ENCODE measurements at regions not wholly inside any gene's neighbourhood (a gene's known extent, or its start where the extent isn't known, plus 50 kb on each side); places are given as distances from the start of the nearest gene placed in this dataset.
"Not testable (repeated sequence)": the region's sequence is repeated elsewhere in the genome, so short reads cannot be mapped to it uniquely, and the experiment has no call there.

DNA sequence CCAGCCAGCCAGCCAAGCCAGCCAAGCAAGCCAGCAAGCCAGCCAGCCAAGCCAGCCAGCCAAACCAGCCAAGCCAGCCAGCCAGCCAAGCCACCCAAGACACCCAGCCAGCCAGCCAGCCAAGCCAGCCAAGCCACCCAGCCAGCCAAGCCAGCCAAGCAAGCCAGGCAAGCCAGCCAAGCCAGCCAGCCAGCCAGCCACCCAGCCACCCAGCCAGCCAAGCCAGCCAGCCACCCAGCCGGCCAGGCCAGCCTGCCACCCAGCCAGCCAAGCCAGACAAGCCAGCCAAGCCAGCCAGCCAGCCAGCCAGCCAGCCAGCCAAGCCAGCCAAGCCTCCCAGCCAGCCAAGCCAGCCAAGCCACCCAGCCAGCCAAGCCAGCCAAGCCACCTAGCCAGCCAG, 333.6 kb upstream of the PLGLB2 start:
- H3K36me3 ChIP-seq (ENCODE audit: control insufficient read depth, insufficient read depth, low read length); H3K27ac ChIP-seq (ENCODE audit: low read length); H3K27me3 ChIP-seq (ENCODE audit: control insufficient read depth, insufficient read depth, low read length); H3K9me3 ChIP-seq (ENCODE audit: control insufficient read depth, insufficient read depth, low read length); H3K4me1 ChIP-seq (ENCODE audit: control insufficient read depth, insufficient read depth, low read length); DNase-seq (ENCODE audit: low read depth, low spot score); H3K4me3 ChIP-seq (ENCODE audit: low read length): not testable (repeated sequence)
- no CpG with 5 or more reads among the region's 1 CpG for WGBS (ENCODE audit: insufficient coverage, insufficient read length)

DNA sequence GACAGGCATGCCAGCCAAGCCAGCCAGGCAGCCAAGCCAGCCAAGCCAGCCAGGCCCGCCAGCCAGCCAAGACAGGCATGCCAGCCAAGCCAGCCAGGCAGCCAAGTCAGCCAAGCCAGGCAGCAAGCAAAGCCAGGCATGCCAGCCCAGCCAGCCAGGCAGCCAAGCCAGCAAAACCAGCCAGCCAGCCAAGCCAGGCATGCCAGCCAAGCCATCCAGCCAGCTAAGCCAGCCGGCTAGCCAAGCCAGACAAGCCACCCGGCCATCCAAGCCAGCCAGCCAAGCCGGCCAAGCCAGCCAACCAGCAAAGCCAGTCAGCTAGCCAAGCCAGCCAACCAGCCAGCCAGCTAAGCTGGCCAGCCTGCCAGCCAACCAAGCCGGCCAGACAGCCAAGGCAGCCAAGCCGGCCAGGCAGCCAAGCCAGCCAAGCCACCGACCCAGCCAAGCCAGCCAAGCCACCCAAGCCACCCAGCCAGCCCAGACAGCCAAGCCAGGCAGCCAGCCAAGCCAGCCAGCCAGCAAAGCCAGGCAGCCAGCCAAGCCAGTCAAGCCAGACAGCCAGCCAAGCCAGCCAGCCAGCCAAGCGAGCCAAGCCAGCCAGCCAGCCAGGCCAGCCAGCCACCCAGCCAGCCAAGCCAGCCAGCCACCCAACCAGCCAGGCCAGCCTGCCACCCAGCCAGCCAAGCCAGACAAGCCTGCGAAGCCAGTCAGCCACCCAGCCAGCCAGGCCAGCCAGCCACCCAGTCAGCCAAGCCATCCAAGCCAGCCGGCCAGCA, 332.9 kb upstream of the PLGLB2 start:
- H3K4me1 ChIP-seq (ENCODE audit: control insufficient read depth, insufficient read depth, low read length); DNase-seq (ENCODE audit: low read depth, low spot score); H3K9me3 ChIP-seq (ENCODE audit: control insufficient read depth, insufficient read depth, low read length); H3K36me3 ChIP-seq (ENCODE audit: control insufficient read depth, insufficient read depth, low read length); H3K27me3 ChIP-seq (ENCODE audit: control insufficient read depth, insufficient read depth, low read length); H3K4me3 ChIP-seq (ENCODE audit: low read length); H3K27ac ChIP-seq (ENCODE audit: low read length): not testable (repeated sequence)
- no CpG with 5 or more reads among the region's 10 CpGs for WGBS (ENCODE audit: insufficient coverage, insufficient read length)

- not testable (repeated sequence) for H3K4me1 ChIP-seq (ENCODE audit: control insufficient read depth, insufficient read depth, low read length); DNase-seq (ENCODE audit: low read depth, low spot score); H3K9me3 ChIP-seq (ENCODE audit: control insufficient read depth, insufficient read depth, low read length); H3K27me3 ChIP-seq (ENCODE audit: control insufficient read depth, insufficient read depth, low read length); H3K36me3 ChIP-seq (ENCODE audit: control insufficient read depth, insufficient read depth, low read length); H3K4me3 ChIP-seq (ENCODE audit: low read length); H3K27ac ChIP-seq (ENCODE audit: low read length)
- WGBS (ENCODE audit: insufficient coverage, insufficient read length), result no CpG with 5 or more reads among the region's 1 CpG
Measured at GRCh38 chr2:87415586-87416265, 332.2 kb upstream of the PLGLB2 start.

DNA sequence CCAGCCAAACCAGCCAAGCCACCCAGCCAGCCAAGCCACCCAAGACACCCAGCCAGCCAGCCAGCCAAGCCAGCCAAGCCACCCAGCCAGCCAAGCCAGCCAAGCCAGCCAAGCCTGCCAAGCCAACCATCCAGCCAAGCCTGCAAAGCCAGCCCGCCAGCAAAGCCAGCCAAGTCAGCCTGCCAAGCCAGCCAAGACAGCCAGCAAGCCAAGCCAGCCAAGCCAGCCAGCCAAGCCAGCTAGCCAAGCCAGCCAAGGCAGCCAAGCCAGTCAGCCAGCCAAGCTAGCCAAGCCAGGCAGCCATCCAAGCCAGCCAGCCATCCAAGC, 331.7 kb upstream of the PLGLB2 start:
- DNase-seq (ENCODE audit: low read depth, low spot score); H3K27ac ChIP-seq (ENCODE audit: low read length); H3K4me3 ChIP-seq (ENCODE audit: low read length); H3K9me3 ChIP-seq (ENCODE audit: control insufficient read depth, insufficient read depth, low read length); H3K36me3 ChIP-seq (ENCODE audit: control insufficient read depth, insufficient read depth, low read length); H3K27me3 ChIP-seq (ENCODE audit: control insufficient read depth, insufficient read depth, low read length); H3K4me1 ChIP-seq (ENCODE audit: control insufficient read depth, insufficient read depth, low read length): not testable (repeated sequence)
- WGBS (ENCODE audit: insufficient coverage, insufficient read length), result no CpG with 5 or more reads among the region's 1 CpG

DNA sequence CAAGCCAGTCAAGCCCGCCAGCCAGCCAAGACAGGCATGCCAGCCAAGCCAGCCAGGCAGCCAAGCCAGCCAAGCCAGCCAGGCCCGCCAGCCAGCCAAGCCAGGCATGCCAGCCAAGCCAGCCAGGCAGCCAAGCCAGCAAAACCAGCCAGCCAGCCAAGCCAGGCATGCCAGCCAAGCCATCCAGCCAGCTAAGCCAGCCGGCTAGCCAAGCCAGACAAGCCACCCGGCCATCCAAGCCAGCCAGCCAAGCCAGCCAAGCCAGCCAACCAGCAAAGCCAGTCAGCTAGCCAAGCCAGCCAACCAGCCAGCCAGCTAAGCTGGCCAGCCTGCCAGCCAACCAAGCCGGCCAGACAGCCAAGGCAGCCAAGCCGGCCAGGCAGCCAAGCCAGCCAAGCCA, 330.7 kb upstream of the PLGLB2 start:
- not testable (repeated sequence) for DNase-seq (ENCODE audit: low read depth, low spot score); H3K4me3 ChIP-seq (ENCODE audit: low read length); H3K27ac ChIP-seq (ENCODE audit: low read length); H3K27me3 ChIP-seq (ENCODE audit: control insufficient read depth, insufficient read depth, low read length); H3K36me3 ChIP-seq (ENCODE audit: control insufficient read depth, insufficient read depth, low read length); H3K9me3 ChIP-seq (ENCODE audit: control insufficient read depth, insufficient read depth, low read length); H3K4me1 ChIP-seq (ENCODE audit: control insufficient read depth, insufficient read depth, low read length)
- WGBS (ENCODE audit: insufficient coverage, insufficient read length), result no CpG with 5 or more reads among the region's 6 CpGs

DNA sequence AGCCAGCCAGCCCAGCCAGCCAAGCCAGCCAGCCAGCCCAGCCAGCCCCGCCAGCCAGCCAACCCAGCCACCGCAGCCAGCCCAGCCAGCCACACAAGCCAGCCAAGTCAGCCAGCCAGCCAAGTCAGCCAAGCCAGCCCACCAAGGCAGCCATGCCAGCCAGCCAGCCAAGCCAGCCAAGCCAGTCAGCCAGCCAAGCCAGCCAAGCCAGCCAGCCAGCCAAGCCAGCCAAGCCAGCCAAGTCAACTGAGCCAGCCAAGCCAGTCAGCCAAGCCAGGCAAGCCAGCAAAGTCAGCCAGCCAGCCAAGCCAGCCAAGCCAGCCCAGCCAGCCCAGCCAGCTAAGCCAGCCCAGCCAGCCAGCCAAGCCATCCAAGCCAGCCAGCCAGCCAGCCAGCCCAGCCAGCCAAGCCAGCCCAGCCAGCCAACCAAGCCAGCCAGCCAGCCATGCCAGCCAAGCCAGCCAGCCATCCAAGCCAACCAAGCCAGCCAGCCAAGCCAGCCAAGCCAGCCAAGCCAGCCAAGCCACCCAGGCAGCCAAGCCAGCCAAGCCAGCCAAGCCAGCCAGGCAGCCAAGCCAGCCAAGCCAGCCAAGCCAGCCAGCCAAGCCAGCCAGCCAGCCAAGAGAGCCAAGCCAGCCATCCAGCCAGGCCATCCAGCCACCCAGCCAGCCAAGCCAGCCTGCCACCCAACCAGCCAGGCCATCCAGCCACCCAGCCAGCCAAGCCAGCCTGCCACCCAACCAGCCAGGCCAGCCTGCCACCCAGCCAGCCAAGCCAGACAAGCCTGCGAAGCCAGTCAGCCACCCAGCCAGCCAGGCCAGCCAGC, 329.9 kb upstream of the PLGLB2 start:
- H3K27ac ChIP-seq (ENCODE audit: low read length); H3K4me1 ChIP-seq (ENCODE audit: control insufficient read depth, insufficient read depth, low read length); H3K27me3 ChIP-seq (ENCODE audit: control insufficient read depth, insufficient read depth, low read length); DNase-seq (ENCODE audit: low read depth, low spot score); H3K4me3 ChIP-seq (ENCODE audit: low read length); H3K9me3 ChIP-seq (ENCODE audit: control insufficient read depth, insufficient read depth, low read length); H3K36me3 ChIP-seq (ENCODE audit: control insufficient read depth, insufficient read depth, low read length): not testable (repeated sequence)
- no CpG with 5 or more reads among the region's 3 CpGs for WGBS (ENCODE audit: insufficient coverage, insufficient read length)

GRCh38 chr2:87418823-87419822, 328.8 kb upstream of the PLGLB2 start:
- H3K27me3 ChIP-seq (ENCODE audit: control insufficient read depth, insufficient read depth, low read length); DNase-seq (ENCODE audit: low read depth, low spot score); H3K4me3 ChIP-seq (ENCODE audit: low read length); H3K4me1 ChIP-seq (ENCODE audit: control insufficient read depth, insufficient read depth, low read length); H3K36me3 ChIP-seq (ENCODE audit: control insufficient read depth, insufficient read depth, low read length); H3K9me3 ChIP-seq (ENCODE audit: control insufficient read depth, insufficient read depth, low read length); H3K27ac ChIP-seq (ENCODE audit: low read length): not testable (repeated sequence)
- WGBS (ENCODE audit: insufficient coverage, insufficient read length), result no CpG with 5 or more reads among the region's 9 CpGs

GRCh38 chr2:87419980-87420379, 327.9 kb upstream of the PLGLB2 start:
- not testable (repeated sequence) for H3K4me3 ChIP-seq (ENCODE audit: low read length); H3K27me3 ChIP-seq (ENCODE audit: control insufficient read depth, insufficient read depth, low read length); H3K9me3 ChIP-seq (ENCODE audit: control insufficient read depth, insufficient read depth, low read length); H3K36me3 ChIP-seq (ENCODE audit: control insufficient read depth, insufficient read depth, low read length); DNase-seq (ENCODE audit: low read depth, low spot score); H3K4me1 ChIP-seq (ENCODE audit: control insufficient read depth, insufficient read depth, low read length); H3K27ac ChIP-seq (ENCODE audit: low read length)
- WGBS (ENCODE audit: insufficient coverage, insufficient read length), result no CpG with 5 or more reads among the region's 5 CpGs

GRCh38 chr2:87420954-87421353, 326.9 kb upstream of the PLGLB2 start:
- not testable (repeated sequence) for H3K4me3 ChIP-seq (ENCODE audit: low read length); H3K36me3 ChIP-seq (ENCODE audit: control insufficient read depth, insufficient read depth, low read length); H3K27me3 ChIP-seq (ENCODE audit: control insufficient read depth, insufficient read depth, low read length); H3K4me1 ChIP-seq (ENCODE audit: control insufficient read depth, insufficient read depth, low read length); H3K9me3 ChIP-seq (ENCODE audit: control insufficient read depth, insufficient read depth, low read length); H3K27ac ChIP-seq (ENCODE audit: low read length); DNase-seq (ENCODE audit: low read depth, low spot score)
- WGBS (ENCODE audit: insufficient coverage, insufficient read length), result no CpG with 5 or more reads among the region's 4 CpGs

All from iPS DF 6.9 (cell line).